ENCODE measurements at regions not wholly inside any gene's neighbourhood (a gene's known extent, or its start where the extent isn't known, plus 50 kb on each side); places are given as distances from the start of the nearest gene placed in this dataset.

DNA sequence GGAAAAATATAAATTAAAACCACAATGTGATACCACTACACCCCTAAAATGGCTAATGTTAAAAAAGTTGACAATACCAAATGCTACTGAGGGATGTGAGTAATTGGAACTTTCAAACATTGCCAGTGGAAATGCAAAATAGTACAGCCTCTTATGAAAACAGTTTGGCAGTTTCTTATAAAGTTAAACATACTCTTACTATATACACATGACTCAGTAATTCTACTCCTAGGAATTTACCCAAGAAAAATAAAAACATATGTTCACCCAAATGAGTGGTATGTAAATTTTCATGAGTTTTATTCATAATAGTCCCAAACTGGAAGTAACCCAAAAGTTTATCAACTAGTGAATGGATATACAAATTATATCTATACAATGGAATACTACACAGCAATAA, 228.0 kb downstream of the CYP26B1 start:
- Histone ChIP-seq H3K4me3 (ENCODE audit: low read length in 2 of 2) (no peak overlapping the region), H3K4me1 (ENCODE audit: control insufficient read depth, insufficient read depth, low read length) (no peaks in the 10 kb centered on the region), H3K9me3 (ENCODE audit: control insufficient read depth in 2 of 2, low read length in 2 of 2) (no peaks in the 10 kb centered on the region), H3K27me3 (ENCODE audit: control insufficient read depth in 1 of 2, insufficient read depth in 2 of 2, low read length in 2 of 2) (no peaks in the 10 kb centered on the region), H3K27ac (ENCODE audit: low read length) (no peak overlapping the region), H3K9ac (ENCODE audit: low read length in 2 of 2) (no peak overlapping the region), H3K36me3 (ENCODE audit: control insufficient read depth in 2 of 2, insufficient read depth in 2 of 2, low read length in 2 of 2) (no peaks in the 10 kb centered on the region)

DNA sequence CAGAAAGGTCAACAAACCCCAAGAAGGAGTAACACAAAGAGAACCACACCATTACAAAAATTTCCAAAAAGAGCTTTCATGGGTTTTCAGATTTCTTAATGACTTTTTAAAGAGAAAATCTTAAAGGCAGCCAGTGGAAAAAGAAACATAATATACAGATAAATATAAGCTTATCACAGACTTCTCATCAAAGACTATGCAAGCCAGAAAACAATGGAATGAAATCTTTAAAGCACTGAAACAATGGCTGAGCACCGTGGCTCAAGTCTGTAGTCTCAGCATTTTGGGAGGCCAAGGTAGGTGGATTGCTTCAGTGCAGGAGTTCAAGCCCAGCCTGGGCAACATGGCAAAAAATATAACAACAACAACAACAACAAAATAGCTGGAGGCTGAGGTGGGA, 237.4 kb downstream of the CYP26B1 start:
- no peak overlapping the region for H3K4me3 ChIP-seq (ENCODE audit: low read length in 2 of 2)
- peaks cover 0 to 6% of the 10 kb centered on the region in 2 donors for H3K9me3 ChIP-seq (ENCODE audit: control insufficient read depth in 2 of 2, low read length in 2 of 2)
- H3K27ac ChIP-seq (ENCODE audit: low read length) = no peak overlapping the region
- H3K9ac ChIP-seq (ENCODE audit: low read length in 2 of 2) = no peak overlapping the region
- no peaks in the 10 kb centered on the region for H3K4me1 ChIP-seq (ENCODE audit: control insufficient read depth, insufficient read depth, low read length)
- no peaks in the 10 kb centered on the region for H3K36me3 ChIP-seq (ENCODE audit: control insufficient read depth in 2 of 2, insufficient read depth in 2 of 2, low read length in 2 of 2)
- no peaks in the 10 kb centered on the region for H3K27me3 ChIP-seq (ENCODE audit: control insufficient read depth in 1 of 2, insufficient read depth in 2 of 2, low read length in 2 of 2)

DNA sequence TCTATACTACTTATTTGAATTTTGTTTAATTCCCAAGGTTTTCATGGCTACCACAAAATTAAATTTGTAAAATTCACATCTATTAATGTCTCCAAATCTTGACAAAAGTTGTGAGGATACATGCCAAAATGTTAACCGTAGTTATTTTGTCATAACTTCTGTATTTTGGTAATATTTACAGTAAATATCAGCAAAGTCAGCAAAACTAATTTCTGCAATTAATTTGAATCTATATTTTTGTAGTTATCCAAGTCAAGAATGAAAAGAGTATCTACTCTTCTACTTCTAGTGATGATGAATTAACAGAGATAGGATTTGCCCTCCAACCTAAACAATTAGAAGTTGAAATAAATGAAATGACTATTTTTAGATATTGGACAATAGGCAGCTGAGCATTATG, 238.9 kb downstream of the CYP26B1 start:
- Histone ChIP-seq H3K4me3 (ENCODE audit: low read length in 2 of 2) (no peak overlapping the region), H3K4me1 (ENCODE audit: control insufficient read depth, insufficient read depth, low read length) (no peaks in the 10 kb centered on the region), H3K9me3 (ENCODE audit: control insufficient read depth in 2 of 2, low read length in 2 of 2) (peaks cover 0 to 6% of the 10 kb centered on the region in 2 donors), H3K36me3 (ENCODE audit: control insufficient read depth in 2 of 2, insufficient read depth in 2 of 2, low read length in 2 of 2) (no peaks in the 10 kb centered on the region), H3K9ac (ENCODE audit: low read length in 2 of 2) (no peak overlapping the region), H3K27ac (ENCODE audit: low read length) (no peak overlapping the region), H3K27me3 (ENCODE audit: control insufficient read depth in 1 of 2, insufficient read depth in 2 of 2, low read length in 2 of 2) (no peaks in the 10 kb centered on the region)

DNA sequence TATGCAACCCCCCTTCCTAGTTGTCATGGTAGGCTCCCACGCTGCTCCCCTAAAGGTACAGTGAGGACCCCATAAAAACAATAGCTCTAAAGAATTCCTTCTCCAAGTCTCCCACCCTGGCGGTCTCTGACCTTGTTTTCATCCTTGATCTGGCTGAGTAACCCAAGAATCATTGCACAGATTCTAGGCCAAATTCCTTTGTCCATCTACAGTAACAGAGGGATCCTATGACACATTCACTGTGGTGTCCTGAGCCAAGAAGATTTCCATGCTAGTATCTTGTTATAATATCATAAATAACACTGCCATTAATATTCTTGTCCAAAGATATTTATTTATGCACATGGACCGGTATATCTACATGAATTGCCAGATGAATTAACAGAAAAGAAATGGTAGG, 240.2 kb downstream of the CYP26B1 start:
- no peak overlapping the region for H3K9ac ChIP-seq (ENCODE audit: low read length in 2 of 2)
- no peaks in the 10 kb centered on the region for H3K27me3 ChIP-seq (ENCODE audit: control insufficient read depth in 1 of 2, insufficient read depth in 2 of 2, low read length in 2 of 2)
- no peak overlapping the region for H3K4me3 ChIP-seq (ENCODE audit: low read length in 2 of 2)
- peaks cover 0 to 6% of the 10 kb centered on the region in 2 donors for H3K9me3 ChIP-seq (ENCODE audit: control insufficient read depth in 2 of 2, low read length in 2 of 2)
- H3K27ac ChIP-seq (ENCODE audit: low read length) = no peak overlapping the region
- no peaks in the 10 kb centered on the region for H3K36me3 ChIP-seq (ENCODE audit: control insufficient read depth in 2 of 2, insufficient read depth in 2 of 2, low read length in 2 of 2)
- H3K4me1 ChIP-seq (ENCODE audit: control insufficient read depth, insufficient read depth, low read length) = no peaks in the 10 kb centered on the region

DNA sequence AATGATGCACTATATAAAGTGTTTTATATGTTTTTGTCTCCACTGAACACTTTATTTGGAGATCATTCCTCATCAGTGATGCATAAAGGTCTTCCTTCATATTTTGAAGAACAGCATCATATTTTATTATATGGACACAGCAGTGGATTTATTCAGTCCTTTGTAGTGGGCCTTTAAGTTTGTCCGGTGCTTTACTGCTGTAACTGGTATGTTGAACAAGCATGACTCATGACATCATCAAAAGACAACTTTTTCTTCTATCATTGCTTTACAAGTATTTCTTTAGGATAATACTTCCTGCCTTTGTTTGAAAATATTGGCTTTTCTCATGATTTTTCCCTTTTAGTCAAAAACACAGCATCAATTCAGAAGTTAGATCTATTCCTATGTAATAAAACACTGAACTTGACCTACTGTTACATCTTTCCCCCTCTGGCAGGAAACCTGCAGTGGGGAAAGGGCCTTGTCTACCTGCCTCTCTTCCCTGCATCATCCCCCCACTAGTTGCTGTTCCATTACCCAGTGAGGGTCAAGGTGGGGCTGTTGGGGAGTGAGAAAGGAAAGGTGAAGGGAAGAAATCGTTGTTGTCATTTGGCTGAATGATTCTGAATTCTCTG, 241.2 kb downstream of the CYP26B1 start:
- Histone ChIP-seq H3K9me3 (ENCODE audit: control insufficient read depth in 2 of 2, low read length in 2 of 2) (peaks cover 0 to 6% of the 10 kb centered on the region in 2 donors), H3K27ac (ENCODE audit: low read length) (no peak overlapping the region), H3K36me3 (ENCODE audit: control insufficient read depth in 2 of 2, insufficient read depth in 2 of 2, low read length in 2 of 2) (no peaks in the 10 kb centered on the region), H3K4me1 (ENCODE audit: control insufficient read depth, insufficient read depth, low read length) (no peaks in the 10 kb centered on the region), H3K9ac (ENCODE audit: low read length in 2 of 2) (no peak overlapping the region), H3K4me3 (ENCODE audit: low read length in 2 of 2) (no peak overlapping the region), H3K27me3 (ENCODE audit: control insufficient read depth in 1 of 2, insufficient read depth in 2 of 2, low read length in 2 of 2) (no peaks in the 10 kb centered on the region)

DNA sequence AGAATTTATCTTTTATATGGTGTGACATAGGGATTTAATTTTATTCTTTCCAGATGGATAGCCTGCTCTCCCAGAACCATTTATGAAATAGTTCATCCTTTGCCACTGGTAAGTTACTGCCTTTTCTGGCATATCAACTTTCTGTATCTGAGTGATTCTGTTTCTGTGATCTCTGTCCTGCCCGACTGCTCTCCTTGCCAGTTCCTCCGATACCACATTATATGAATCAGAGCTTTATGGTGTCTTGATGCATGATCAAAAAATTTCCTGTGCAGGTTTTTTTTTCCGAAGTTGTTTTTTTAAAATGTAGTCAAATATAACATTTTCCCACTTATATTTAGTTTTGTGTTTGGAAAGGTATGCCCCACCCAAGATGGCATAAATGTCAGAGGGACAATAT, 242.5 kb downstream of the CYP26B1 start:
- Histone ChIP-seq H3K27ac (ENCODE audit: low read length) (no peak overlapping the region), H3K36me3 (ENCODE audit: control insufficient read depth in 2 of 2, insufficient read depth in 2 of 2, low read length in 2 of 2) (no peaks in the 10 kb centered on the region), H3K9me3 (ENCODE audit: control insufficient read depth in 2 of 2, low read length in 2 of 2) (peaks cover 0 to 4% of the 10 kb centered on the region in 2 donors), H3K9ac (ENCODE audit: low read length in 2 of 2) (no peak overlapping the region), H3K27me3 (ENCODE audit: control insufficient read depth in 1 of 2, insufficient read depth in 2 of 2, low read length in 2 of 2) (no peaks in the 10 kb centered on the region), H3K4me1 (ENCODE audit: control insufficient read depth, insufficient read depth, low read length) (no peaks in the 10 kb centered on the region), H3K4me3 (ENCODE audit: low read length in 2 of 2) (no peak overlapping the region)

DNA sequence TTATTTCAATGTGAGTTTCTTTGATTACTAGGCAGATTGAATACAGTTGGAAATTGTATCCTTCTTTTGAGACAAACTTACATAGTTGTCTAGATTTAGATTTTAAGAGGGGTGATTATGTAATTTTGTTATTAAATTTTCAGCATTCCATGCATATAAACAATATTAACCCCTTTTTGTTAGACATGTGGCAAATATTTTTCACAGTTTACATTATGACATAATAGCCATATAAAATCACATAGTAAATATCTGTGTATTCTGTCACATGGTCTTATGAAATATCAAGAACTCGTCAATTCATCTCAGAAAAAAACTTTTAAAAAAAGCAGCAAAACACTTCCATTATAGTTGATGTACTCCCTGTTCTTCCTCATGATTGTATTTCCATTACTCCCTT, 243.8 kb downstream of the CYP26B1 start:
- H3K27me3 ChIP-seq (ENCODE audit: control insufficient read depth in 1 of 2, insufficient read depth in 2 of 2, low read length in 2 of 2) = no peaks in the 10 kb centered on the region
- H3K4me3 ChIP-seq (ENCODE audit: low read length in 2 of 2) = no peak overlapping the region
- H3K36me3 ChIP-seq (ENCODE audit: control insufficient read depth in 2 of 2, insufficient read depth in 2 of 2, low read length in 2 of 2) = no peaks in the 10 kb centered on the region

DNA sequence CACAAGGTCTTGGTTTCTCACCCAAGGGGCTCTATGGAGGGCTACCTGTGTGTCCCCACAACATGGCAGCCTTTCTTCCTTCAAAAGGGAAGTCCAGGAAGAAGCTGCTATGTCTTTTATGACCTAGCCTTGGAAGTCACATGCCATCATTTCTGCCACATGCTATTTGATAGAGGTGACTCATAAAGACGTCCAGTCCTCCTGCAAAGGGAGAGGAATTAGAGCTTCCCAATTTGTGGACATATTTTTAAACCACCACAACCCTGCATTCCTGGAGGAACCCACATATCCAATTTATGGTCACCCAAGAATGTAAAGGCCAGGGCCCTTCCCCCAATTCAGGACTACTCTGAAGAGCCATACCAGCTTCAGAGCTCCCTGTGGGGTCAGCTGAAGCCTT, 246.2 kb downstream of the CYP26B1 start:
- H3K36me3 ChIP-seq (ENCODE audit: control insufficient read depth in 2 of 2, insufficient read depth in 2 of 2, low read length in 2 of 2) = no peaks in the 10 kb centered on the region
- H3K9me3 ChIP-seq (ENCODE audit: control insufficient read depth in 2 of 2, low read length in 2 of 2) = no peaks in the 10 kb centered on the region
- H3K4me1 ChIP-seq (ENCODE audit: control insufficient read depth, insufficient read depth, low read length) = no peaks in the 10 kb centered on the region
- H3K27ac ChIP-seq (ENCODE audit: low read length) = no peak overlapping the region
- H3K27me3 ChIP-seq (ENCODE audit: control insufficient read depth in 1 of 2, insufficient read depth in 2 of 2, low read length in 2 of 2) = peaks cover 0 to 6% of the 10 kb centered on the region in 2 donors
- H3K9ac ChIP-seq (ENCODE audit: low read length in 2 of 2) = no peak overlapping the region
- no peak overlapping the region for H3K4me3 ChIP-seq (ENCODE audit: low read length in 2 of 2)

More for the DNA sequence above, 243.8 kb downstream of the CYP26B1 start:
- Histone ChIP-seq H3K9ac (ENCODE audit: low read length in 2 of 2) (no peak overlapping the region), H3K4me1 (ENCODE audit: control insufficient read depth, insufficient read depth, low read length) (no peaks in the 10 kb centered on the region), H3K27ac (ENCODE audit: low read length) (no peak overlapping the region), H3K9me3 (ENCODE audit: control insufficient read depth in 2 of 2, low read length in 2 of 2) (no peaks in the 10 kb centered on the region)

DNA sequence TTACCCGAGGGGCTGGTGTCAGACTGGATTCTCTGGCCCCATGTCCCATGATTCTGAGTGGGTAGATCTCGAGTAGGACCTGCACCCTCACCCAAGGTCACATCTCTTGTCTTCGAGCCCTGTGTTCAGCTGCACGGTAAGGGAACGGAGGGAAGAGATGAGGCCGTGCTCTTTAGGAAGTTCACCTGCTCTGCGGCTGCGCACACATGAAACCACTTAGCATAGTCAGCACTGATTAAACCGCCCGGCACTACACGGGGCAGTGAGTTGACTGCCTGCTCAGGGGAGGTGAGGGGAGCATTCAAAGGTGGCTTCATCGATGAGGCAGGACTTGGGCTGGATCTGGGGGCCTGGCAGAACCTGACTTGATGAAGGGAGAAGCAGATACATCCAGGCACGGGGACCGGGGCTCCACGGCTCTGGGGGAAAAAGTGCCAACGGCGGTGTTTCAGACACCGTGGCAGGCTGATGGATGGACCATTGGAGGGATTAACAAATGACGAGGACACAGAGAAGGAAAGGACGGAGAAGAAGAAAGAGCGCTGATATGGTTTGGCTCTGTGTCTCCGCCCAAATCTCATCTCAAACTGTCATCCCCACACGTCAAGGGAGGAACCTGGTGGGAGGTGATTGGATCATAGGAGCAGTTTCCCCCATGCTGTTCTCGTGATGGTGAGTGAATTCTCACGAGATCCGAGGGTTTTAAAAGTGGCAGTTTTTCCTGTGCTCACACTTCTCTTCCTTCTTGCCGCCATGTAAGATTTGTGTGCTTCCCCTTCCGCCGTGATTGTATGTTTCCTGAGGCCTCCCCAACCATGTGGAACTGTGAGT, 248.6 kb downstream of the CYP26B1 start:
- Histone ChIP-seq H3K9me3 (ENCODE audit: control insufficient read depth in 2 of 2, low read length in 2 of 2) (no peaks in the 10 kb centered on the region), H3K27me3 (ENCODE audit: control insufficient read depth in 1 of 2, insufficient read depth in 2 of 2, low read length in 2 of 2) (peaks cover 0 to 6% of the 10 kb centered on the region in 2 donors), H3K4me3 (ENCODE audit: low read length in 2 of 2) (no peak overlapping the region), H3K36me3 (ENCODE audit: control insufficient read depth in 2 of 2, insufficient read depth in 2 of 2, low read length in 2 of 2) (no peaks in the 10 kb centered on the region), H3K27ac (ENCODE audit: low read length) (no peak overlapping the region), H3K4me1 (ENCODE audit: control insufficient read depth, insufficient read depth, low read length) (no peaks in the 10 kb centered on the region), H3K9ac (ENCODE audit: low read length in 2 of 2) (no peak overlapping the region)

DNA sequence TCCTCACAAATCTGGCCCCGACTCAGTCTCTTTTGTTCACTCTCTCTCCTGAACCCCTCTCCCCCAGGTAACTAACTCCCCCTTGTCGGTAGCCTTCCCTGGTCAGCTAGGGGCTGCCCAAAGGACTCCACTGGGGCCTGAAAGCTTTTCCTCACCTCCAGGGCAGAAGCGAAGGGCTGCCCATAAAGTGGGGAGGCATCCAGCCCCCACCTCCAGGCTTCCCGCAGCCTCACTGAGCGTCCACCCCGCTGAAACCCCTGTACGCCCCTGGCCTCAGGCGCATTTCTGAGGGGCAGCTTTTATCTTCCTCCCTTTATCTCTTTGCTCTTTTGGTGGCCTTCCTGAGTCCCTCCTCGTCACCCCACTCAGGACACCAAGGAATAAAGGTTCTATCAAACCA, 249.3 kb downstream of the CYP26B1 start:
- H3K36me3 ChIP-seq (ENCODE audit: control insufficient read depth in 2 of 2, insufficient read depth in 2 of 2, low read length in 2 of 2) = no peaks in the 10 kb centered on the region
- H3K27ac ChIP-seq (ENCODE audit: low read length) = no peak overlapping the region
- H3K27me3 ChIP-seq (ENCODE audit: control insufficient read depth in 1 of 2, insufficient read depth in 2 of 2, low read length in 2 of 2) = peaks cover 0 to 6% of the 10 kb centered on the region in 2 donors
- no peak overlapping the region for H3K9ac ChIP-seq (ENCODE audit: low read length in 2 of 2)
- no peaks in the 10 kb centered on the region for H3K4me1 ChIP-seq (ENCODE audit: control insufficient read depth, insufficient read depth, low read length)
- no peak overlapping the region for H3K4me3 ChIP-seq (ENCODE audit: low read length in 2 of 2)
- peaks cover 0 to 1% of the 10 kb centered on the region in 2 donors for H3K9me3 ChIP-seq (ENCODE audit: control insufficient read depth in 2 of 2, low read length in 2 of 2)

DNA sequence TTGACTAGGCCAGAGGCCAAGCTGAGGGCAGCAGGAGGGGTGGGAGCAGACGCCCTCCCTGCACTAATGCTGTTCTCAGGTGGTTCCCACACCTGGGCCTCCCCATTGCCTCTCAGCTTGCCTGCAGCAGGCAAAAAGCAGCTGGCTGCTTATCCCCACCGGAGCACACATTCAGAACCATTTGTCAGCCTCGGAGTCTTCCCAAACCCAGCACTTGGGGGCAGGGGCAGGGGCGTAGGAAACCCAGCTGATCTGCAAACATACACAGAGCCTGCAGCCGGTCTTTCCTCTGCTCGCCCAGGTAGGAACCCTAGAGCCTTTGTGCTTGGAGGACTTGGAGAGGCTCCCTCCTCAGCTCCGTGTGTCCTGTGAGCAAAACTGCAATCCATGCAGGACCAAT, 249.8 kb downstream of the CYP26B1 start:
- H3K36me3 ChIP-seq (ENCODE audit: control insufficient read depth in 2 of 2, insufficient read depth in 2 of 2, low read length in 2 of 2) = no peaks in the 10 kb centered on the region
- H3K9me3 ChIP-seq (ENCODE audit: control insufficient read depth in 2 of 2, low read length in 2 of 2) = peaks cover 0 to 5% of the 10 kb centered on the region in 2 donors
- peaks cover 0 to 6% of the 10 kb centered on the region in 2 donors for H3K27me3 ChIP-seq (ENCODE audit: control insufficient read depth in 1 of 2, insufficient read depth in 2 of 2, low read length in 2 of 2)
- no peak overlapping the region for H3K27ac ChIP-seq (ENCODE audit: low read length)
- no peak overlapping the region for H3K4me3 ChIP-seq (ENCODE audit: low read length in 2 of 2)
- no peak overlapping the region for H3K9ac ChIP-seq (ENCODE audit: low read length in 2 of 2)
- no peaks in the 10 kb centered on the region for H3K4me1 ChIP-seq (ENCODE audit: control insufficient read depth, insufficient read depth, low read length)
